OCI-LY1 (cell line): ENCODE measurements at regions not wholly inside any gene's neighbourhood (a gene's known extent, or its start where the extent isn't known, plus 50 kb on each side); places are given as distances from the start of the nearest gene placed in this dataset.

ENCODE experiments used
- H2AFZ ChIP-seq: fragments of 200-600 bp; sonication (generic), shearing (Covaris generic); 2 replicates; pipeline ENCODE4 v1.6.0; 2014; ENCODE audit warnings: antibody characterized with exemption, mild to moderate bottlenecking, low read length
- H3F3A ChIP-seq: fragments of 200-600 bp; sonication (generic), shearing (Covaris generic); 2 replicates; pipeline ENCODE4 v1.6.0; 2014; ENCODE audit warnings: mild to moderate bottlenecking, antibody characterized with exemption, low read length, moderate library complexity; ENCODE audit not compliant: insufficient read depth
- H3K27ac ChIP-seq: fragments of 200-600 bp; sonication (generic); 2 replicates; pipeline ENCODE4 v1.5.1; 2014; ENCODE audit warnings: low read length, mixed run types, mild to moderate bottlenecking, low read depth; ENCODE audit not compliant: poor library complexity, severe bottlenecking
- H3K27me3 ChIP-seq: fragments of 200-600 bp; sonication (generic); 2 replicates; pipeline ENCODE4 v1.6.0; 2014; ENCODE audit warnings: antibody characterized with exemption, mild to moderate bottlenecking, low read length, moderate library complexity; ENCODE audit not compliant: insufficient read depth
- H3K36me3 ChIP-seq: fragments of 200-600 bp; sonication (generic); 2 replicates; pipeline ENCODE4 v1.6.1; 2014; ENCODE audit warnings: mild to moderate bottlenecking, antibody characterized with exemption, low read length, moderate library complexity, mixed read lengths; ENCODE audit not compliant: insufficient read depth
- H3K4me1 ChIP-seq: fragments of 200-600 bp; sonication (generic); 2 replicates; pipeline ENCODE4 v1.5.1; 2014; ENCODE audit warnings: mild to moderate bottlenecking, low read length, moderate library complexity; ENCODE audit not compliant: insufficient read depth, severe bottlenecking
- H3K4me2 ChIP-seq: fragments of 200-600 bp; sonication (generic), shearing (Covaris generic); 2 replicates; pipeline ENCODE4 v1.6.1; 2014; ENCODE audit warnings: low read length
- H3K4me3 ChIP-seq: fragments of 200-600 bp; sonication (generic); 2 replicates; pipeline ENCODE4 v1.5.1; 2014; ENCODE audit warnings: low read length, low read depth, mild to moderate bottlenecking, mixed read lengths; ENCODE audit not compliant: poor library complexity, severe bottlenecking
- H3K79me2 ChIP-seq: fragments of 200-600 bp; shearing (Covaris generic); 2 replicates; pipeline ENCODE4 v1.6.1; 2016; ENCODE audit warnings: mixed run types, low read length, mixed read lengths; ENCODE audit not compliant: insufficient read depth
- H3K9ac ChIP-seq: fragments of 200-600 bp; sonication (generic), shearing (Covaris generic); 2 replicates; pipeline ENCODE4 v1.6.1; 2014; ENCODE audit warnings: mild to moderate bottlenecking, low read length, mixed read lengths
- H3K9me2 ChIP-seq: fragments of 200-600 bp; sonication (generic), shearing (Covaris generic); 2 replicates; pipeline ENCODE4 v1.6.1; 2014; ENCODE audit warnings: low read depth, mild to moderate bottlenecking, low read length, mixed read lengths
- H3K9me3 ChIP-seq: fragments of 200-600 bp; shearing (Covaris generic); 2 replicates; pipeline ENCODE4 v1.6.1; 2014; ENCODE audit warnings: low read length, mixed read lengths
- H4K20me1 ChIP-seq: fragments of 200-600 bp; sonication (generic), shearing (Covaris generic); 2 replicates; pipeline ENCODE4 v1.6.0; 2016; ENCODE audit warnings: mild to moderate bottlenecking, low read length; ENCODE audit not compliant: insufficient read depth
- CTCF ChIP-seq: fragments of 200-600 bp; sonication (generic), shearing (Covaris generic); IDR thresholded peaks from 2 replicates; pipeline ENCODE4 v1.5.1; 2017; ENCODE audit warnings: mild to moderate bottlenecking, antibody characterized with exemption, low read length, moderate library complexity, mixed read lengths
- EZH2 ChIP-seq: fragments of 200-600 bp; sonication (generic), shearing (Covaris generic); IDR thresholded peaks from 2 replicates; pipeline ENCODE4 v1.8.0; 2017; ENCODE audit warnings: borderline replicate concordance, mixed run types, mild to moderate bottlenecking, antibody characterized with exemption, low read length, moderate library complexity, mixed read lengths

GRCh38 chr10:54900584-54900983 is 99.6 kb upstream of the PCDH15 start:
- H3K4me1 ChIP-seq = no peaks in the 10 kb centered on the region
- no peaks in the 10 kb centered on the region for H3K36me3 ChIP-seq
- H4K20me1 ChIP-seq = no peaks in the 10 kb centered on the region
- no peak overlapping the region for H3K4me2 ChIP-seq
- H3K27ac ChIP-seq = no peak overlapping the region
- H3K4me3 ChIP-seq = no peak overlapping the region
- no peaks in the 10 kb centered on the region for H3K9me3 ChIP-seq
- TF ChIP-seq CTCF = no peak
- TF ChIP-seq EZH2 = no peak
- H3K79me2 ChIP-seq = no peaks in the 10 kb centered on the region
- no peak overlapping the region for H3K9ac ChIP-seq
- no peaks in the 10 kb centered on the region for H3F3A ChIP-seq
- no peaks in the 10 kb centered on the region for H3K27me3 ChIP-seq
- no peak overlapping the region for H2AFZ ChIP-seq
- H3K9me2 ChIP-seq = no peaks in the 10 kb centered on the region

- H3K4me2 ChIP-seq = no peak overlapping the region
- H3K9me2 ChIP-seq = no peaks in the 10 kb centered on the region
- no peaks in the 10 kb centered on the region for H3K36me3 ChIP-seq
- no peak overlapping the region for H3K9ac ChIP-seq
- H4K20me1 ChIP-seq = no peaks in the 10 kb centered on the region
- no peaks in the 10 kb centered on the region for H3K9me3 ChIP-seq
- TF ChIP-seq EZH2 (no peak), CTCF (no peak)
- H3K4me3 ChIP-seq = no peak overlapping the region
- no peaks in the 10 kb centered on the region for H3K27me3 ChIP-seq
- H3K4me1 ChIP-seq = no peaks in the 10 kb centered on the region
- H3K79me2 ChIP-seq = no peaks in the 10 kb centered on the region
- H3K27ac ChIP-seq = no peak overlapping the region
- no peak overlapping the region for H2AFZ ChIP-seq
- no peaks in the 10 kb centered on the region for H3F3A ChIP-seq
These were observed 80.0 kb upstream of the PCDH15 start for GRCh38 chr10:54880996-54881395.

GRCh38 chr10:54869022-54869421 is 68.0 kb upstream of the PCDH15 start:
- no peaks in the 10 kb centered on the region for H3K79me2 ChIP-seq

More at GRCh38 chr10:54869022-54869421, 68.0 kb upstream of the PCDH15 start:
- Histone ChIP-seq H3K4me2 (no peak overlapping the region), H2AFZ (no peak overlapping the region), H3F3A (no peaks in the 10 kb centered on the region), H3K4me3 (no peak overlapping the region), H3K9me2 (no peaks in the 10 kb centered on the region), H3K27me3 (no peaks in the 10 kb centered on the region), H4K20me1 (no peaks in the 10 kb centered on the region), H3K9ac (no peak overlapping the region), H3K36me3 (no peaks in the 10 kb centered on the region), H3K4me1 (no peaks in the 10 kb centered on the region), H3K9me3 (no peaks in the 10 kb centered on the region), H3K27ac (no peak overlapping the region)
- TF ChIP-seq CTCF (no peak), EZH2 (no peak)
